HG02588 (cell line): ENCODE measurements at regions not wholly inside any gene's neighbourhood (a gene's known extent, or its start where the extent isn't known, plus 50 kb on each side); places are given as distances from the start of the nearest gene placed in this dataset.
"Not testable (repeated sequence)": the region's sequence is repeated elsewhere in the genome, so short reads cannot be mapped to it uniquely, and the experiment has no call there.

Source experiments
- ATAC-seq: cut with Tn5 transposase; IDR thresholded peaks from one replicate; pipeline ENCODE4 v1.9.1; 2021; ENCODE audit warnings: mild to moderate bottlenecking, moderate library complexity; ENCODE audit not compliant: unreplicated experiment

GRCh38 chr20:53872561-53873229, 197.7 kb downstream of the BCAS1 start:
- ATAC-seq, result no peak

- ATAC-seq, result no peak
These were observed 198.3 kb downstream of the BCAS1 start for GRCh38 chr20:53872081-53872541.

GRCh38 chr20:53871541-53871940, 198.9 kb downstream of the BCAS1 start:
- ATAC-seq, result no peak

- no peak for ATAC-seq
These were observed 199.7 kb downstream of the BCAS1 start for GRCh38 chr20:53870426-53871315.

- ATAC-seq, result peak; percentile 66
These were observed 200.7 kb downstream of the BCAS1 start for GRCh38 chr20:53869466-53870258.

- ATAC-seq, result no peak
These were observed 202.5 kb downstream of the BCAS1 start for GRCh38 chr20:53867741-53868351.

GRCh38 chr20:53866794-53867740, 203.3 kb downstream of the BCAS1 start:
- no peak for ATAC-seq

- ATAC-seq, result no peak
These were observed 204.2 kb downstream of the BCAS1 start for GRCh38 chr20:53865901-53866793.

- ATAC-seq, result not testable (repeated sequence)
These were observed 205.4 kb downstream of the BCAS1 start for GRCh38 chr20:53864765-53865683.

- not testable (repeated sequence) for ATAC-seq
These were observed 206.3 kb downstream of the BCAS1 start for GRCh38 chr20:53863923-53864641.

GRCh38 chr20:53863535-53863922, 206.9 kb downstream of the BCAS1 start:
- ATAC-seq, result not testable (repeated sequence)

GRCh38 chr20:53863039-53863438, 207.4 kb downstream of the BCAS1 start:
- ATAC-seq, result not testable (repeated sequence)

- not testable (repeated sequence) for ATAC-seq
These were observed 207.9 kb downstream of the BCAS1 start for GRCh38 chr20:53862490-53862889.

GRCh38 chr20:53862136-53862397, 208.3 kb downstream of the BCAS1 start:
- ATAC-seq, result not testable (repeated sequence)

GRCh38 chr20:53859684-53860083, 210.7 kb downstream of the BCAS1 start:
- ATAC-seq, result no peak

- ATAC-seq, result not testable (repeated sequence)
These were observed 211.4 kb downstream of the BCAS1 start for GRCh38 chr20:53859009-53859408.

- not testable (repeated sequence) for ATAC-seq
These were observed 211.9 kb downstream of the BCAS1 start for GRCh38 chr20:53858516-53858915.
